Nephron progenitor cell (in vitro differentiated cells): ENCODE measurements at regions not wholly inside any gene's neighbourhood (a gene's known extent, or its start where the extent isn't known, plus 50 kb on each side); places are given as distances from the start of the nearest gene placed in this dataset.

Source experiments
- DNase-seq: peaks from one replicate; pipeline ENCODE4 v3.0.0; 2021
- H3K27ac Mint-ChIP-seq: 2 replicates; pipeline ENCODE4 v1.8.0; 2021; ENCODE audit warnings: mild to moderate bottlenecking, moderate library complexity, mixed read lengths
- H3K27me3 Mint-ChIP-seq: 2 replicates; pipeline ENCODE4 v1.8.0; 2021; ENCODE audit warnings: mild to moderate bottlenecking, low read depth, mixed read lengths; ENCODE audit not compliant: poor library complexity
- H3K36me3 Mint-ChIP-seq: 2 replicates; pipeline ENCODE4 v1.8.0; 2021; ENCODE audit warnings: low read depth, mixed read lengths
- H3K4me1 Mint-ChIP-seq: 2 replicates; pipeline ENCODE4 v1.8.0; 2021; ENCODE audit warnings: mixed read lengths
- H3K4me3 Mint-ChIP-seq: 2 replicates; pipeline ENCODE4 v1.8.0; 2021; ENCODE audit warnings: mild to moderate bottlenecking, moderate library complexity, mixed read lengths
- H3K9me3 Mint-ChIP-seq: 2 replicates; pipeline ENCODE4 v1.8.0; 2021; ENCODE audit warnings: mild to moderate bottlenecking, moderate library complexity, mixed read lengths
- TF ChIP-seq, protein P1 (sequence below): fragments of 200-600 bp; sonication (generic); IDR thresholded peaks from 2 replicates; pipeline ENCODE4 v1.5.0; 2021; ENCODE audit warnings: antibody characterized with exemption

DNA sequence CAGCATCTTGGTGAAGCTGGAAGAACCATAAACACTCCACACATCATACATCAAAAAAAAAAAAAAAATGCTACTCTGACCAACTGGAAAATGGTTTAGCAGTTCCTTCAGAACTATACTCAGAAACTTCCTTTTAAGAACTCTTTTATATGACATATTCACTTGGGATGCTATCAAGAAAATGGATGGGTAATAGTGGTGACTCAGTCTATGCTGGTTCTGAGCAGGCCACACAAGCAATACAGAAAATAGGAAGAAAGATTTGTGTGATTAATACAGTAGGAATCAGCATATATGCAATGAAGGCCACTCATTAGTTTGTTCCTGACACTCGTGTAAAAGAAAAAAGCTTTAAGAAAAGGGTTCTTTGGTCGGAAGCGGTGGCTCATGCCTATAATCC is 123.5 kb upstream of the FAT4 start:
- no peak overlapping the region for H3K27ac Mint-ChIP-seq

DNA sequence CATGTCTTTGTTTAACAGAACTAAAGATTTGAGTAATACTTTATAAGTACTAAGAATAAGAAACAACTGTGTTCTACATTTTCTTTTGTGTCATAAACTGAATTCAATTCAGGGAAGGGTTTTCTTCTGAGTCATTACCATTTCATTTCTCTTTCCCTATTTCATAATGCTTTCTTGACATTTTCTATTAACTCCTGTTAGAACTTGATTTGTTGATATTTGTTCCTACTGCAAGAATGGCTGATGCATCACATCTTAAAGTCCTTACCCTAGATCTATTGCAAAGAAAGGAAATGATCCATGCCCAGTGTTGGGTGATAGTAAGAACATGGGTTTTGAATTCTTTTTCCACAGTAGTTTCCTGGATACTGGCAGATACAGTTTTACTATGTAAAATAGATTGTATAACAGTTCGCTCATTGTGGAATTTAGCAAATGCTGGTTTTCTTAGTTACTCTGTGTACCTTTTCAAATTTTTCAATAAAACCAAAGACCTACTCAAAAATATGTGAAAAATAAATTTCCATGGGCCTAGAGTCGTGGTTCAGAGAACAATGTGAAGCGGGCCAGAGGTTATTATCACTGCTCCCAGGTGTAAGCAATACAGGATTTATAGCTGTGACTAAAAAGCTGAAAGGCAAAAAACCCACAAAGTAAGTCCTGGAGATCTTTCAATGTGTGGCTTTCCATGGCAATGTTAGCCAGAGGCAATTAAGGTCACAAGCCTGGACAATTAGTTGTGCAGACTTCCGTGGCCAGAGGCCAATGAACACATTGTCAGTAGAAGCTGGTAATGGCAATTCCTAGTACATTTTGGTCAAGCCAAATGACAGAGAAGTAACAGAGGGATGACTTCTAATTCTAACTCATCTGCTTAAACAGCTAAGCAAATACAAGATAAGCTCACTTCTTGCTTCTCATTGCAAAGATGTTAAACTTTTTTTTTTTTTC is 127.3 kb upstream of the FAT4 start:
- TF ChIP-seq, protein P1, sequence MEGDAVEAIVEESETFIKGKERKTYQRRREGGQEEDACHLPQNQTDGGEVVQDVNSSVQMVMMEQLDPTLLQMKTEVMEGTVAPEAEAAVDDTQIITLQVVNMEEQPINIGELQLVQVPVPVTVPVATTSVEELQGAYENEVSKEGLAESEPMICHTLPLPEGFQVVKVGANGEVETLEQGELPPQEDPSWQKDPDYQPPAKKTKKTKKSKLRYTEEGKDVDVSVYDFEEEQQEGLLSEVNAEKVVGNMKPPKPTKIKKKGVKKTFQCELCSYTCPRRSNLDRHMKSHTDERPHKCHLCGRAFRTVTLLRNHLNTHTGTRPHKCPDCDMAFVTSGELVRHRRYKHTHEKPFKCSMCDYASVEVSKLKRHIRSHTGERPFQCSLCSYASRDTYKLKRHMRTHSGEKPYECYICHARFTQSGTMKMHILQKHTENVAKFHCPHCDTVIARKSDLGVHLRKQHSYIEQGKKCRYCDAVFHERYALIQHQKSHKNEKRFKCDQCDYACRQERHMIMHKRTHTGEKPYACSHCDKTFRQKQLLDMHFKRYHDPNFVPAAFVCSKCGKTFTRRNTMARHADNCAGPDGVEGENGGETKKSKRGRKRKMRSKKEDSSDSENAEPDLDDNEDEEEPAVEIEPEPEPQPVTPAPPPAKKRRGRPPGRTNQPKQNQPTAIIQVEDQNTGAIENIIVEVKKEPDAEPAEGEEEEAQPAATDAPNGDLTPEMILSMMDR, result no peak
- Mint-ChIP-seq H3K27me3 (no peaks in the 10 kb centered on the region), H3K4me1 (peaks cover 24% of the 10 kb centered on the region), H3K27ac (peak overlapping the region; percentile 16), H3K36me3 (no peaks in the 10 kb centered on the region), H3K4me3 (no peak overlapping the region), H3K9me3 (peaks cover 8% of the 10 kb centered on the region)
- DNase-seq, result no peak

More for the DNA sequence above, 123.5 kb upstream of the FAT4 start:
- Mint-ChIP-seq H3K4me1 (peaks cover 24% of the 10 kb centered on the region), H3K36me3 (no peaks in the 10 kb centered on the region), H3K4me3 (no peak overlapping the region), H3K9me3 (peaks cover 12% of the 10 kb centered on the region), H3K27me3 (peaks cover 3% of the 10 kb centered on the region)
- TF ChIP-seq, protein P1, result no peak
- DNase-seq, result no peak

DNA sequence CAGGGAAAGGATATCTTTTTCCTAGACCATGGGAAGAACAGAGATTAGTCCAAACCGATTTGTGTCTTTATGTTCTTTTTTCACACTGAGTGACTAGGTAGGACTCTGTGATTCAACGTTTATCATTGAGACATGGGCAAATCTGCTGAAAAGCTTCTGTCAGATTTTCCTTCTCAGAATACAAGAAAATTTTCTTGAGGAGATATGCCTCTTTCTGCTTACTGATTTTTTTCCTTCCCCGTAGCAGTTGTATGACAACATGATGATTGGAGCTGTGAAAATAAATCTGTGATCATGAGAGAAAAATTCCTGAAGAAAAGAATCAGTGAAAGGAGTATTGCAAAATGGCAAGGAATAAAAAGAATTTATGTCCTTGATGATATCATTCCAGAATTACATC is 130.6 kb upstream of the FAT4 start:
- H3K4me1 Mint-ChIP-seq, result peaks cover 18% of the 10 kb centered on the region
- no peak overlapping the region for H3K4me3 Mint-ChIP-seq
- H3K36me3 Mint-ChIP-seq, result no peaks in the 10 kb centered on the region
- DNase-seq, result no peak
- TF ChIP-seq, protein P1, result no peak
- no peaks in the 10 kb centered on the region for H3K27me3 Mint-ChIP-seq
- H3K9me3 Mint-ChIP-seq, result no peaks in the 10 kb centered on the region
- no peak overlapping the region for H3K27ac Mint-ChIP-seq

DNA sequence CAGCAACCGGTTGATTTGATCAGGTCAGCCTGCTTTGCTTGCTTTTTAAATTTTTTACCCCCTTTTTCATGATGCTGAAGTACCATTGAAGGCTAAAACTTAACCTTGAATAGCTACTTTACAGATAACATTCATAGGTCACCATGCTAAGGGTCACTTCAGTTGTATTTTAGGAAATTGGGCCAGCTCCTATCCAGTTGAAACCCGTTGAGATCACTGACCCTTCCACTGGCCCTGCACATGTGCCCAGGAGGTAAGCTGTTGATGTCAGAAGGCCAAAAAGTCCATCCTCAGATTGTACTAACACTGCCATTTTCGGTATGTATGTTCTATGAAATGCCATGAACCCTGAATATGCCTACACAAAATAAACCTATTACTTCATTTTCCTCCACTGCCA is 133.0 kb upstream of the FAT4 start:
- H3K27ac Mint-ChIP-seq, result no peak overlapping the region
- H3K4me1 Mint-ChIP-seq, result no peaks in the 10 kb centered on the region
- no peak overlapping the region for H3K4me3 Mint-ChIP-seq
- no peaks in the 10 kb centered on the region for H3K36me3 Mint-ChIP-seq
- DNase-seq, result no peak
- H3K9me3 Mint-ChIP-seq, result no peaks in the 10 kb centered on the region
- H3K27me3 Mint-ChIP-seq, result no peaks in the 10 kb centered on the region
- TF ChIP-seq, protein P1, result no peak

DNA sequence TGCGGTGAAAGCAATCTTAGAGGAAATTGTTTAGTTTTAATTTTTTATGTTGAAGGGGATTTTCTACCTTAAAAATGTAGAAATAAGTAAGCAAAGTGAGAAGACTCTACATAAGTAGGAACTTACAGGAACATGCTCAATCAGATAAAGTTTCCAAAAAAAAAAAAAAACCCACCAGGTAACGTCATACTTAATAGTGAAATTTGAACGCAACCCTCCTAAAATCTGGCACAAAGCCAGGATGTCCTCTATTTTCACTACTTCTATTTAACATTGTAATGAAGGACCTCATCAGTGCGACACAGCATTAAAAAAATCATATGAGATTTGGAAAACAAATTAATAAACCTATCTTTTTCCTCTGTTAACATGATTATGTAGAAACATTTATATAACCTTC is 135.0 kb upstream of the FAT4 start:
- no peak overlapping the region for H3K27ac Mint-ChIP-seq
- H3K27me3 Mint-ChIP-seq, result no peaks in the 10 kb centered on the region
- TF ChIP-seq, protein P1, result no peak
- DNase-seq, result no peak
- no peaks in the 10 kb centered on the region for H3K9me3 Mint-ChIP-seq
- H3K36me3 Mint-ChIP-seq, result no peaks in the 10 kb centered on the region
- H3K4me1 Mint-ChIP-seq, result no peaks in the 10 kb centered on the region
- no peak overlapping the region for H3K4me3 Mint-ChIP-seq

DNA sequence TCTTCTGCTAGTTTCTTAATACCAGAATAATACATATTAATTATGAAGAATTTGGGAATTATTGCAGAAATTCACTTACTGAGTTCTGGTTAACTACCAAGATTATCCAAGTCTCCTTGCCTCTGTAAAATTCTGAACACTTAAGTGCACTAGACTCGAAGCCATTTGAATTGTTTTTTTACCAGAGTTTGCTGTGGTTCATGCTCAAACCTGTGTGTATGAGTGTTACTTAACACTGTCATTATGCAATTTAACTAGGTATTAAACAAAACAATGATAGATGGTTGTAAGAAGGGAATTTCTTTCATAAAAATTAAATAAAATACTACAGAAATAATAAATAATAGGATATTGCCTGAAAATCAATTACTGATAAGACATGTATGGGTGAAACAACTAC is 145.6 kb upstream of the FAT4 start:
- TF ChIP-seq, protein P1, result no peak
- DNase-seq, result no peak
- no peak overlapping the region for H3K27ac Mint-ChIP-seq
- no peaks in the 10 kb centered on the region for H3K4me1 Mint-ChIP-seq
- no peaks in the 10 kb centered on the region for H3K36me3 Mint-ChIP-seq
- peaks cover 10% of the 10 kb centered on the region for H3K9me3 Mint-ChIP-seq
- H3K27me3 Mint-ChIP-seq, result peaks cover 2% of the 10 kb centered on the region
- no peak overlapping the region for H3K4me3 Mint-ChIP-seq
